Skeletal muscle tissue (tissue), 3 donors: ENCODE measurements at regions not wholly inside any gene's neighbourhood (a gene's known extent, or its start where the extent isn't known, plus 50 kb on each side); places are given as distances from the start of the nearest gene placed in this dataset.

Experiments used
- H3K27ac ChIP-seq: one replicate; pipeline ENCODE4 v1.7.0; 2013; ENCODE audit warnings: mild to moderate bottlenecking, low read depth, low read length, inconsistent platforms
- H3K27me3 ChIP-seq, 3 donors: one replicate each; pipeline ENCODE4 v1.7.0; 2013; ENCODE audit warnings: low read length in 3 of 3; ENCODE audit not compliant: control insufficient read depth in 3 of 3, insufficient read depth in 3 of 3
- H3K36me3 ChIP-seq, 3 donors: one replicate each; pipeline ENCODE4 v1.7.0; 2013; ENCODE audit warnings: low read length in 3 of 3; ENCODE audit not compliant: control insufficient read depth in 3 of 3, insufficient read depth in 3 of 3
- H3K4me1 ChIP-seq, 3 donors: one replicate each; pipeline ENCODE4 v1.7.0; 2013; ENCODE audit warnings: low read length in 3 of 3, mild to moderate bottlenecking in 3 of 3; ENCODE audit not compliant: control insufficient read depth in 3 of 3, insufficient read depth in 3 of 3
- H3K4me3 ChIP-seq, 3 donors: one replicate each; pipeline ENCODE4 v1.7.0; 2013; ENCODE audit warnings: low read length in 3 of 3
- H3K9ac ChIP-seq, 3 donors: one replicate each; pipeline ENCODE4 v1.7.0; 2013; ENCODE audit warnings: low read length in 3 of 3, mild to moderate bottlenecking in 3 of 3, moderate library complexity in 2 of 3, low read depth in 1 of 3
- H3K9me3 ChIP-seq, 3 donors: one replicate each; pipeline ENCODE4 v1.7.0; 2013; ENCODE audit warnings: low read length in 3 of 3; ENCODE audit not compliant: control insufficient read depth in 3 of 3
- donor health status: Osteomylitis.

DNA sequence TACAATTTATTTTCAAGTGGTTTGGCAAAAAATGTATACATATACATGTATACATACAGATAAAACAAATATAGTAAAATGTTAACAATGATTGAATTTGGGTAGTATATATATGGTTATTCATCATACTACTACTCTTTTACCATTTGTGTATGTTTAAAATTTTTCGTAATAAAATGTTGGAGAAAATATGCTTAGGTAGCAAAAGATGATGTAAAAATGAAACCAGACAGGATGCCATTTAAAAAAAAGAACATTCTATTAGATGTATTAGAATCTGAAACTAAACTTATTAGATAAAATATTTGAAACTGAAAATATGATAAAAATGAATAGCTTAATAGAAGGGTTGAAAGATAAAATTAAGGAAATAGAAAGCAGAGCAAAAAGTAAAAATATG, 144.9 kb upstream of the FER start:
- Histone ChIP-seq H3K9ac (no peak overlapping the region), H3K36me3 (no peaks in the 10 kb centered on the region), H3K9me3 (no peaks in the 10 kb centered on the region), H3K27ac (no peak overlapping the region), H3K4me1 (no peaks in the 10 kb centered on the region), H3K4me3 (no peak overlapping the region), H3K27me3 (no peaks in the 10 kb centered on the region)

DNA sequence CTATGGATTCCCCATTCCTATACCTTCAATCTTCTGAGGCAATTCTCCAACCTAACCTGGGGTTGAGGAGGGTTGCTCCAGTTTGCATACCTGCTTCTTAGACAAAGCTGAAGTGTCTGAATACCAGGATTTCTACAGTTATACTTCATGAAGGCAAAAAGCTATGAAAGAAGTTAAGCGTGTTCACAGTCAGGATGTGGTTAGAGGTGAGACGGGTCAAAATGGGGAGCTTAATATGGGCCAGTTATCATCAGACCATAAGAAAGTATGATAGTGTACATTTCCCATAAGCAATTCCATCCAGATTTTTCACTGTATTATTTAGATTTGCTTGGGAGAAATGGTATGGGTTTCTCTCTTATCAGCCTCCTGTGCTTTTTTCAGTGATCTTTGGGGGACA, 156.9 kb upstream of the FER start:
- H3K4me1 ChIP-seq, result no peaks in the 10 kb centered on the region
- no peak overlapping the region for H3K4me3 ChIP-seq
- H3K36me3 ChIP-seq, result no peaks in the 10 kb centered on the region
- no peak overlapping the region for H3K27ac ChIP-seq
- no peak overlapping the region for H3K9ac ChIP-seq
- H3K9me3 ChIP-seq, result no peaks in the 10 kb centered on the region
- no peaks in the 10 kb centered on the region for H3K27me3 ChIP-seq

DNA sequence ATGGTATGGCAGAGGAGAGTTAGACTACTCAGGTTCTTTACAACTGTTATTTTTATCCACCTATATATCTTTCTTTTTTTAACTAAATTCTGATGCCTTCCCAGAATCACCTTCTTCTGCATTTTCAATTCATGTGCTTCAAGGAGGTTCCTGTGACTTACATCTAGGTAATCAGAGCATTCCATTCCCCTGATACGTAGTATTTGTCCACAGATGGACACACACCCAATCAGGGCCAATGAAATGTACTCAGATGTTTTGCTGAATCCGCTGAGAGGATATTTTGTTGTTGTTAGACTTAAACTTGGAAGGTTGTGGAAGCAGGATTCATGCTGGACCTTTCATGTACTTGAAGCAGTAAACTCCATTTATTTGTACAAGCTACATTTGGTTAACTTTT, 159.4 kb upstream of the FER start:
- Histone ChIP-seq H3K27ac (no peak overlapping the region), H3K27me3 (no peaks in the 10 kb centered on the region), H3K36me3 (no peaks in the 10 kb centered on the region), H3K4me3 (no peak overlapping the region), H3K9ac (no peak overlapping the region), H3K9me3 (no peaks in the 10 kb centered on the region), H3K4me1 (no peaks in the 10 kb centered on the region)

DNA sequence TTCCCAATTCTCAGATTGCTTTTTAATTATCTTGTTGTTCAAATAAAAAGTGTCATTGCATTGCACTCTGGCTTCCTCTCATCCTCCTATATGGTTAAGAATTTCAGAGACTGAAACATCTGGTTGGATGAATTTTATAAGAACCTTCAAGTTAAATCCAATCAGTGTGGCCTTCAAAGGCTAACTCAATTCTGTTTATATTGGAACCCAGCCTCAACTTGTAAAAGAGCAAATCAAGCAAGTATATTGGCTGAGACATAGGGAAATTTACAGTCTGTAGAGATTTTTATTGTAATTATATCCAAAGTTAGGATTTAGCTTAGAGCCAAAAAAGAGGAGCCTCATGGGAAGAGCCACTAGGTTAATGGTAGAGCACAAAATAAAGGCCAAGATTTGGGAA, 159.9 kb upstream of the FER start:
- Histone ChIP-seq H3K27me3 (no peaks in the 10 kb centered on the region), H3K9me3 (no peaks in the 10 kb centered on the region), H3K9ac (no peak overlapping the region), H3K36me3 (no peaks in the 10 kb centered on the region), H3K4me3 (no peak overlapping the region), H3K27ac (no peak overlapping the region), H3K4me1 (no peaks in the 10 kb centered on the region)

DNA sequence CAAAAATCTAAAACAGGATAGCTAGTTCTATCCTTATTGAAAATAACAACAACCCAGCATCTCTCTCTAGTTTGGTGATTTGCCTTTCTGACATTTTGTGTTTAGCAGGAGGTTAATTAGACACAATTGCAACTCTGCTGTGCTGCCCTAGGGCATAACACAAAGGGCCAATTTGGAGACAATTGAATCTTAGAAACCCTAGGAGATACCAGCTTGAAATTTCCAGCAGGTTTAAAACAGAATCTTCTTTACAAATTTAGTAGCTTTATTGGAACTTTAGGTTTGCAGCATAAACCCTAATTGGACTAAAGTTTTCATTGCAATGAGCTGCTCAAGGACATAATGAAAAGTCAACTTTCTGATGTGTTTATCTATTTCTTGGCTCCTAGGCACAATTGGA, 166.7 kb upstream of the FER start:
- H3K27ac ChIP-seq, result no peak overlapping the region
- no peak overlapping the region for H3K4me3 ChIP-seq
- no peaks in the 10 kb centered on the region for H3K36me3 ChIP-seq

DNA sequence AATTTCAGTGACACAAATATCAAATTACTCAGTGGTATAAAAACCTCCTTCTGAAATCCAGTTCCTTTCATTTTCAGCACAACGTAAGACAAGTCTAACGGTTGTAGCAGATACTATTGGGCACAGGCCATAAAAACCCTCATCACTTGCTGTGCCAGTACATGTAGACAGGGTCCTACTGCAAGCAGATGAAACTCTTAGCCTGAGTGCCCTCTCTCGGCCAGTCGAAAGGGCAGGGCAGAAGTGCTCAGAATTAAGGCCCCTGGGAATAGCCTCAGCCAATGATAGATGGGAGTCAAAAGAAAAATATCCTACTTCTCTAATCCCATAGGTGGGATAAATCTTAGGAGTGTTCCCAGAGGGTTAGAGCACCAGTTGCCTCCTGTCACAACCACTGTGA, 168.5 kb upstream of the FER start:
- no peak overlapping the region for H3K9ac ChIP-seq
- H3K27me3 ChIP-seq, result peaks cover 0 to 2% (median 0%) of the 10 kb centered on the region in 3 donors
- H3K4me1 ChIP-seq, result no peaks in the 10 kb centered on the region
- H3K9me3 ChIP-seq, result peaks cover 0 to under 1% (median 0%) of the 10 kb centered on the region in 3 donors
- H3K36me3 ChIP-seq, result no peaks in the 10 kb centered on the region
- H3K27ac ChIP-seq, result no peak overlapping the region
- H3K4me3 ChIP-seq, result no peak overlapping the region

More for the DNA sequence above, 166.7 kb upstream of the FER start:
- Histone ChIP-seq H3K9ac (no peak overlapping the region), H3K9me3 (no peaks in the 10 kb centered on the region), H3K4me1 (no peaks in the 10 kb centered on the region), H3K27me3 (peaks cover 0 to 2% (median 0%) of the 10 kb centered on the region in 3 donors)

DNA sequence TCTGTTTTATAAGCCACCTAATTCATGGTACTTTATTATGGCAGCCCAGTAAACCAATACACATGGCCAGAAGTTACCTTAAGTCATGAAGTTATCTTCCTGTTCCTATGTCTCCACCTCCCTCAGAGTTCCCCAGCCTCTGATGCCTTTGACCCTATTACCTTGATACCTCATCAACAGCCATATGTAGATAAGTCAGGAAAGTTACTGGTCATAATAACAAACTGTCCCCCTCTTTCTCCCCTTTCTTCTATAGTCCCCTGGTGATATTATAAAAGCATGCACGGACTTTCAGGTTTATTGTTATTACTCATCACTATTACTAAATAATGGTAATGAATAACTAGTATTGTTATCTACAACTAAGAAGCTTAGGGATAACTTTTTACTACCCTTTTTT, 168.9 kb upstream of the FER start:
- Histone ChIP-seq H3K4me3 (no peak overlapping the region), H3K9ac (no peak overlapping the region), H3K27ac (no peak overlapping the region)

DNA sequence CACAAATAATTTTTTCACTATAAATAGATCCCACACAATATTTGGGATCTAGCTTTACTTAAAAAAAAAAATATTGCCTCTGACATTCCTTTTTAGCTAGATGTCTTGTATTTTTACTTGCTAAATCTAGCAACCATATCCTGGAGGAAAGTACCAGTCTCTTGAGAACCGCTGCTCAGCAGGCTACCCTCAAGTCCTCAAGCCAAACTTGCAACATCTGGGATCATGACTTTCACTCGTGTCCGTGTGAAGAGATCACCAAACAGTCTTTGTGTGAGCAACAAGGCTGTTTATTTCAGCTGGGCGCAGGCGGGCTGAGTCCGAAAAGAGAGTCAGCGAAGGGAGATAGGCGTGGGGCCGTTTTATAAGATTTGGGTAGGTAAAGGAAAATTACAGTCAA, 180.3 kb upstream of the FER start:
- no peak overlapping the region for H3K9ac ChIP-seq

More for the DNA sequence above, 168.9 kb upstream of the FER start:
- peaks cover 0 to 2% (median 0%) of the 10 kb centered on the region in 3 donors for H3K27me3 ChIP-seq
- no peaks in the 10 kb centered on the region for H3K4me1 ChIP-seq
- H3K36me3 ChIP-seq, result no peaks in the 10 kb centered on the region
- H3K9me3 ChIP-seq, result peaks cover 0 to 3% (median 0%) of the 10 kb centered on the region in 3 donors

DNA sequence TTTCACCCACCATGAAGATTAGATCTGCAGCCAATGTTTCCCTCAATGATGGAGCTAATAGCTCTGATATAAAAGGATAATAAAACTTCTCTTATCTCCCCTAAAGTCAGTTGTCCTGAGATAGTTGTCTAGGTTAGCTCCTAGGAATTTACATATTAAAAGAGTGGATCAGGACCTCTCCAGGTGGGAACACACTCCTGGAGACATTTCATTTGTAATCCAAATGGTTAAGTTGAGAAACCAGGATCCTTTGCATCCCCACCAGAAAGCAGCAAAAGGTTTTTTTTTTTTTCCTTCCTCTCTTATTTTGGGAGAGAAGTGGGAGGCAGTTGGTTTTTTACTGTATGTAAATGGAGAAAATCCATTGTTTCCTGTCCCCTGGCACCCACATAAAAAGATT, 182.5 kb upstream of the FBXL17 start:
- Histone ChIP-seq H3K27me3 (no peaks in the 10 kb centered on the region), H3K9me3 (no peaks in the 10 kb centered on the region), H3K4me3 (no peak overlapping the region), H3K9ac (no peak overlapping the region), H3K36me3 (no peaks in the 10 kb centered on the region), H3K4me1 (no peaks in the 10 kb centered on the region), H3K27ac (no peak overlapping the region)

More for the DNA sequence above, 180.3 kb upstream of the FER start:
- H3K27me3 ChIP-seq, result no peaks in the 10 kb centered on the region
- H3K36me3 ChIP-seq, result no peaks in the 10 kb centered on the region
- H3K4me1 ChIP-seq, result no peaks in the 10 kb centered on the region
- no peak overlapping the region for H3K4me3 ChIP-seq
- no peaks in the 10 kb centered on the region for H3K9me3 ChIP-seq
- H3K27ac ChIP-seq, result no peak overlapping the region

DNA sequence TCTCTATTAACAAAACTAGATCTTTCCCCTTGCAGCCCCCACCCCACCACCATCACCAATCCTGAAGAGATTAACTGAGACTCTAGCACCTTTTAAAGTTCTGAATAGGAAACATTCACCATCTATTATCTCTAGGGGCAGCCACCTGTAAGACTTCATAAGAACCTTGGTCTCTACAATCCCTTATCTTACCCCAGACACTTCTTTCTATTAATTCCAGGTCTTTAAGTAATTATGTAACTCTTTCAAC, 180.2 kb upstream of the FBXL17 start:
- Histone ChIP-seq H3K36me3 (no peaks in the 10 kb centered on the region), H3K4me1 (no peaks in the 10 kb centered on the region), H3K4me3 (no peak overlapping the region), H3K27ac (no peak overlapping the region), H3K27me3 (no peaks in the 10 kb centered on the region), H3K9ac (no peak overlapping the region), H3K9me3 (no peaks in the 10 kb centered on the region)
